GM23338 (cell line): ENCODE measurements at regions not wholly inside any gene's neighbourhood (a gene's known extent, or its start where the extent isn't known, plus 50 kb on each side); places are given as distances from the start of the nearest gene placed in this dataset.

ENCODE experiments used
- ATAC-seq: fragments of 200-7000 bp; cut with Tn5 transposase; 3 replicates; pipeline ENCODE4 v1.9.1; 2020
- DNase-seq: peaks from one replicate; pipeline ENCODE4 v3.0.0-alpha.2; 2015; ENCODE audit warnings: low spot score
- H2AFZ ChIP-seq: fragments of 200-600 bp; sonication (generic); 2 replicates; pipeline ENCODE4 v1.8.0; 2016; ENCODE audit warnings: antibody characterized with exemption, mild to moderate bottlenecking, moderate library complexity
- H3F3A ChIP-seq: fragments of 200-600 bp; sonication (generic); replicated peaks from 2 replicates; pipeline ENCODE4 v1.8.0; 2017; ENCODE audit warnings: antibody characterized with exemption, mixed run types, low read depth
- H3K27ac ChIP-seq: fragments of 200-600 bp; sonication (generic); 2 replicates; pipeline ENCODE4 v1.6.1; 2016; ENCODE audit warnings: low read depth
- H3K27me3 ChIP-seq: fragments of 200-600 bp; sonication (generic); 2 replicates; pipeline ENCODE4 v1.8.0; 2016; ENCODE audit warnings: mild to moderate bottlenecking, mixed run types, moderate library complexity; ENCODE audit not compliant: insufficient read depth
- H3K36me3 ChIP-seq: fragments of 200-600 bp; sonication (generic); 2 replicates; pipeline ENCODE4 v1.8.0; 2016; ENCODE audit warnings: mild to moderate bottlenecking; ENCODE audit not compliant: insufficient read depth
- H3K4me1 ChIP-seq: fragments of 200-600 bp; sonication (generic); 2 replicates; pipeline ENCODE4 v1.8.0; 2016; ENCODE audit warnings: mild to moderate bottlenecking, moderate library complexity; ENCODE audit not compliant: insufficient read depth
- H3K4me2 ChIP-seq: fragments of 200-600 bp; sonication (generic); 2 replicates; pipeline ENCODE4 v1.7.1; 2017; ENCODE audit warnings: mixed run types
- H3K4me3 ChIP-seq: fragments of 200-600 bp; sonication (generic); 2 replicates; pipeline ENCODE4 v1.6.1; 2016; ENCODE audit warnings: mixed run types
- H3K79me2 ChIP-seq: fragments of 200-600 bp; sonication (generic); replicated peaks from 2 replicates; pipeline ENCODE4 v1.8.0; 2017; ENCODE audit warnings: mild to moderate bottlenecking; ENCODE audit not compliant: insufficient read depth
- H3K9me2 ChIP-seq: fragments of 200-600 bp; sonication (generic); 2 replicates; pipeline ENCODE4 v1.8.0; 2017; ENCODE audit not compliant: insufficient read depth
- H4K20me1 ChIP-seq: fragments of 200-600 bp; sonication (generic); replicated peaks from 2 replicates; pipeline ENCODE4 v1.8.0; 2017; ENCODE audit warnings: mild to moderate bottlenecking; ENCODE audit not compliant: insufficient read depth
- H3K27ac Mint-ChIP-seq: 2 replicates; pipeline ENCODE4 v1.8.0; 2020; ENCODE audit warnings: inconsistent platforms, mild to moderate bottlenecking, moderate library complexity, mixed read lengths
- H3K27me3 Mint-ChIP-seq: 3 replicates; pipeline ENCODE4 v1.8.0; 2022; ENCODE audit warnings: low read depth, mild to moderate bottlenecking, moderate library complexity, mixed read lengths, inconsistent platforms; ENCODE audit not compliant: insufficient read depth, poor library complexity
- H3K36me3 Mint-ChIP-seq: 3 replicates; pipeline ENCODE4 v1.8.0; 2021; ENCODE audit warnings: low read depth, mild to moderate bottlenecking, inconsistent platforms, moderate library complexity, mixed read lengths
- H3K4me1 Mint-ChIP-seq: 3 replicates; pipeline ENCODE4 v1.8.0; 2020; ENCODE audit warnings: mild to moderate bottlenecking, inconsistent platforms, mixed read lengths
- H3K4me3 Mint-ChIP-seq: 3 replicates; pipeline ENCODE4 v1.8.0; 2021; ENCODE audit warnings: moderate library complexity, mild to moderate bottlenecking, inconsistent platforms, mixed read lengths
- H3K9me3 Mint-ChIP-seq: 3 replicates; pipeline ENCODE4 v1.8.0; 2020; ENCODE audit warnings: moderate library complexity, mild to moderate bottlenecking, inconsistent platforms, mixed read lengths
- CREB1 ChIP-seq: fragments of 250-450 bp; sonication (Bioruptor Pico); IDR thresholded peaks from 2 replicates; pipeline ENCODE4 v1.5.0; 2020; ENCODE audit warnings: low read depth, mild to moderate bottlenecking, moderate library complexity
- CTCF ChIP-seq, 2 experiments: fragments of 200-600 bp in 1 of 2; sonication (generic) in 1 of 2; conservative IDR thresholded peaks; 2 replicates each; pipeline versions ENCODE4 v1.5.1 to v1.6.1; 2016 to 2017; ENCODE audit warnings: antibody characterized with exemption in 2 of 2, low read depth in 2 of 2, mild to moderate bottlenecking in 2 of 2, moderate library complexity in 1 of 2
- ETS1 ChIP-seq: IDR thresholded peaks from 2 replicates; pipeline ENCODE4 v1.6.1; 2016; ENCODE audit warnings: antibody characterized with exemption
- EZH2 ChIP-seq: fragments of 200-600 bp; sonication (generic); IDR thresholded peaks from one replicate; pipeline ENCODE4 v1.8.0; 2017; ENCODE audit warnings: antibody characterized with exemption, mild to moderate bottlenecking, low read depth; ENCODE audit not compliant: unreplicated experiment
- EZH2phosphoT487 ChIP-seq: fragments of 200-600 bp; sonication (generic); IDR thresholded peaks from one replicate; pipeline ENCODE4 v1.8.1; 2018; ENCODE audit warnings: antibody characterized with exemption; ENCODE audit not compliant: unreplicated experiment
- JUNB ChIP-seq: IDR thresholded peaks from one replicate; pipeline ENCODE4 v1.6.1; 2016; ENCODE audit warnings: antibody characterized with exemption; ENCODE audit not compliant: unreplicated experiment
- NANOG ChIP-seq: IDR thresholded peaks from 2 replicates; pipeline ENCODE4 v1.6.1; 2016; ENCODE audit warnings: antibody characterized with exemption, borderline replicate concordance
- POLR2AphosphoS5 ChIP-seq: IDR thresholded peaks from 2 replicates; pipeline ENCODE4 v1.6.1; 2016; ENCODE audit warnings: antibody characterized with exemption, low read depth
- REST ChIP-seq: IDR thresholded peaks from one replicate; pipeline ENCODE4 v1.6.1; 2018; ENCODE audit warnings: antibody characterized with exemption; ENCODE audit not compliant: unreplicated experiment
- STAT1 ChIP-seq: IDR thresholded peaks from one replicate; pipeline ENCODE4 v1.6.1; 2016; ENCODE audit warnings: antibody characterized with exemption; ENCODE audit not compliant: unreplicated experiment
- ZNF114 ChIP-seq: fragments of 250-450 bp; sonication (Bioruptor Pico); IDR thresholded peaks from 2 replicates; pipeline ENCODE4 v1.5.0; 2020; ENCODE audit warnings: mild to moderate bottlenecking, moderate library complexity
- ZNF462 ChIP-seq: fragments of 250-450 bp; sonication (Bioruptor Pico); IDR thresholded peaks from 2 replicates; pipeline ENCODE4 v1.5.0; 2020; ENCODE audit warnings: mild to moderate bottlenecking, moderate library complexity

GRCh38 chrX:39144956-39145355 lies 343.7 kb downstream of the MID1IP1 start:
- no peak for TF ChIP-seq ZNF114 (CRISPR knock-in tag)
- TF ChIP-seq NANOG, result no peak
- TF ChIP-seq JUNB, result no peak
- TF ChIP-seq STAT1, result no peak
- no peak for TF ChIP-seq POLR2AphosphoS5
- TF ChIP-seq EZH2phosphoT487, result no peak
- TF ChIP-seq ETS1, result no peak
- no peak for TF ChIP-seq EZH2
- TF ChIP-seq CREB1 (CRISPR knock-in tag), result no peak
- no peak for TF ChIP-seq REST
- no peak for TF ChIP-seq CTCF (conservative IDR thresholded peaks at IDR 0.05; ENCODE audit: low read depth in 2 of 2)
- TF ChIP-seq ZNF462 (CRISPR knock-in tag), result no peak
- Mint-ChIP-seq H3K36me3 (no peaks in the 10 kb centered on the region; the same call in 2 of the 3 replicates), H3K4me1 (peaks cover 12% of the 10 kb centered on the region), H3K27me3 (peaks cover 3% of the 10 kb centered on the region), H3K27ac (no peak overlapping the region), H3K9me3 (no peaks in the 10 kb centered on the region), H3K4me3 (no peak overlapping the region)
- DNase-seq, result no peak
- Histone ChIP-seq H3K4me2 (no peak overlapping the region), H3K36me3 (no peaks in the 10 kb centered on the region), H3K27me3 (no peaks in the 10 kb centered on the region), H3F3A (no peaks in the 10 kb centered on the region), H3K9me2 (no peaks in the 10 kb centered on the region), H3K4me1 (no peaks in the 10 kb centered on the region), H3K27ac (no peak overlapping the region), H3K4me3 (no peak overlapping the region), H3K79me2 (no peaks in the 10 kb centered on the region), H2AFZ (no peak overlapping the region), H4K20me1 (no peaks in the 10 kb centered on the region)
- ATAC-seq, result no peak
